SK-N-SH (cell line): ENCODE measurements at regions not wholly inside any gene's neighbourhood (a gene's known extent, or its start where the extent isn't known, plus 50 kb on each side); places are given as distances from the start of the nearest gene placed in this dataset.

Experiments
- EP300 ChIP-seq, 2 experiments: IDR thresholded peaks; 2 replicates each; pipeline versions ENCODE4 v1.4.0 to v1.6.1; 2012; ENCODE audit warnings: borderline replicate concordance in 1 of 2, low read depth in 1 of 2, low read length in 1 of 2
- FOXJ3 ChIP-seq: sonication (generic); formaldehyde crosslinking; IDR thresholded peaks from 2 replicates; pipeline ENCODE4 v1.5.1; 2020; ENCODE audit warnings: mild to moderate bottlenecking, missing genetic modification reagents
- RAD21 ChIP-seq: IDR thresholded peaks from 2 replicates; pipeline ENCODE4 v1.6.1; 2012; ENCODE audit warnings: mild to moderate bottlenecking, low read length
- RCOR1 ChIP-seq: fragments of 150-350 bp; IDR thresholded peaks from 2 replicates; pipeline ENCODE4 v1.6.1; 2017; ENCODE audit warnings: antibody characterized with exemption, low read length
- SMC3 ChIP-seq: IDR thresholded peaks from 2 replicates; pipeline ENCODE4 v1.6.1; 2012; ENCODE audit warnings: low read depth, low read length, improper control_type of control experiment
- YY1 ChIP-seq: IDR thresholded peaks from 2 replicates; pipeline ENCODE4 v1.4.0; 2012; ENCODE audit warnings: low read depth, mild to moderate bottlenecking
- TF ChIP-seq, protein P1 (sequence below): fragments of 200-600 bp; sonication (generic); IDR thresholded peaks from 2 replicates; pipeline ENCODE4 v1.6.1; 2017; ENCODE audit warnings: antibody characterized with exemption, mild to moderate bottlenecking, moderate library complexity

DNA sequence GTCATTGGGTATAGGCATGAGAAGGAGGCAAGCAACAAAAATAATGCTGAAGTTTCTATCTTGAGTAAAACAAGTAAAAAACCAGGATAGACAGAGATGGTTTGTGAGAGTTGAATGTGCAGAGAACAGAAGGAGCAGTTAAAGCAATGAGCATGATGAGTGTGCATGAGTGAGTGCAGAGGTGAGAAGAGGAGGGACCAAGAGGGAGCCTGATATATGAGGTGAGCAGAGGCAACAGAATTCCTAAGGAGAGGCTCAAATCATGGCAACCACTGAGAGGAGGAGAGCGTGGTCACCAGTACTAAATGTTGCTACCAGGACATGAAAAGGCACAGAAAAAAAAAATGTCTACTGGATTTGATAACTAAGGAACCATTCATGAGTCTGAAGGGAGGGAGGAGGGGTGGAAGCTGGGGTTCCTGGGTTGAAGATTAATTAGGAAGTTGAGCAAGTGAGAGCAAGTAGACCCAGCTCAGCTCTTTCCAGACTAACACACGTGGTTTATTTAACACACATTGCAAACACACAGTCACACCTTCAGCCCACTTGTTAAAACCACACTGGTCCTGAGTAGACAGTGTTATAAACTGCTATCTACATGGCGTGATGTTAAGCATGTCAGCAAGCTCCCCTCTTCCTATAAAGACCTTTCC, 69.0 kb upstream of the IQCM start:
- TF ChIP-seq RCOR1, result no peak
- TF ChIP-seq SMC3, result no peak
- TF ChIP-seq, protein P1, sequence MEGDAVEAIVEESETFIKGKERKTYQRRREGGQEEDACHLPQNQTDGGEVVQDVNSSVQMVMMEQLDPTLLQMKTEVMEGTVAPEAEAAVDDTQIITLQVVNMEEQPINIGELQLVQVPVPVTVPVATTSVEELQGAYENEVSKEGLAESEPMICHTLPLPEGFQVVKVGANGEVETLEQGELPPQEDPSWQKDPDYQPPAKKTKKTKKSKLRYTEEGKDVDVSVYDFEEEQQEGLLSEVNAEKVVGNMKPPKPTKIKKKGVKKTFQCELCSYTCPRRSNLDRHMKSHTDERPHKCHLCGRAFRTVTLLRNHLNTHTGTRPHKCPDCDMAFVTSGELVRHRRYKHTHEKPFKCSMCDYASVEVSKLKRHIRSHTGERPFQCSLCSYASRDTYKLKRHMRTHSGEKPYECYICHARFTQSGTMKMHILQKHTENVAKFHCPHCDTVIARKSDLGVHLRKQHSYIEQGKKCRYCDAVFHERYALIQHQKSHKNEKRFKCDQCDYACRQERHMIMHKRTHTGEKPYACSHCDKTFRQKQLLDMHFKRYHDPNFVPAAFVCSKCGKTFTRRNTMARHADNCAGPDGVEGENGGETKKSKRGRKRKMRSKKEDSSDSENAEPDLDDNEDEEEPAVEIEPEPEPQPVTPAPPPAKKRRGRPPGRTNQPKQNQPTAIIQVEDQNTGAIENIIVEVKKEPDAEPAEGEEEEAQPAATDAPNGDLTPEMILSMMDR, result no peak
- no peak for TF ChIP-seq YY1
- TF ChIP-seq RAD21, result no peak
- TF ChIP-seq FOXJ3 (CRISPR knock-in tag), result no peak
- no peak for TF ChIP-seq EP300 (IDR thresholded peaks at IDR 0.05; ENCODE audit: borderline replicate concordance in 1 of 2, low read depth in 1 of 2, low read length in 1 of 2)
